ENCODE measurements at regions not wholly inside any gene's neighbourhood (a gene's known extent, or its start where the extent isn't known, plus 50 kb on each side); places are given as distances from the start of the nearest gene placed in this dataset.
"Not testable (repeated sequence)": the region's sequence is repeated elsewhere in the genome, so short reads cannot be mapped to it uniquely, and the experiment has no call there.

- ATAC-seq, result no peak
Observed at GRCh38 chr9:129432297-129433154, 188.4 kb downstream of the C9orf50 start.

GRCh38 chr9:129430940-129431643 lies 189.8 kb downstream of the C9orf50 start:
- no peak for ATAC-seq

GRCh38 chr9:129428864-129429577 lies 191.9 kb downstream of the C9orf50 start:
- ATAC-seq, result no peak

GRCh38 chr9:129427149-129427548 lies 193.8 kb downstream of the C9orf50 start:
- no peak for ATAC-seq

GRCh38 chr9:129423755-129424154 lies 197.1 kb downstream of the C9orf50 start:
- not testable (repeated sequence) for ATAC-seq

GRCh38 chr9:129423216-129423615 lies 197.7 kb downstream of the C9orf50 start:
- no peak for ATAC-seq

- peak; percentile 12 for ATAC-seq
Observed at GRCh38 chr9:129422843-129423192, 198.1 kb downstream of the C9orf50 start.

- no peak for ATAC-seq
Observed at GRCh38 chr9:129422032-129422842, 198.7 kb downstream of the C9orf50 start.

- no peak for ATAC-seq
Observed at GRCh38 chr9:129421371-129421770, 199.5 kb downstream of the C9orf50 start.

- no peak for ATAC-seq
Observed at GRCh38 chr9:129420721-129421120, 200.2 kb downstream of the C9orf50 start.

- no peak for ATAC-seq
Observed at GRCh38 chr9:129419382-129419899, 201.5 kb downstream of the C9orf50 start.

GRCh38 chr9:129418451-129418850 lies 202.4 kb downstream of the C9orf50 start:
- no peak for ATAC-seq

GRCh38 chr9:129416821-129417539 lies 203.9 kb downstream of the C9orf50 start:
- ATAC-seq, result no peak

- no peak for ATAC-seq
Observed at GRCh38 chr9:129415942-129416651, 204.8 kb downstream of the C9orf50 start.

GRCh38 chr9:129414993-129415941 lies 205.6 kb downstream of the C9orf50 start:
- ATAC-seq, result no peak

- ATAC-seq, result peak; percentile 22
Observed at GRCh38 chr9:129414377-129414992, 206.4 kb downstream of the C9orf50 start.

GRCh38 chr9:129413537-129414376 lies 207.1 kb downstream of the C9orf50 start:
- ATAC-seq, result peak; percentile 93
